ENCODE measurements at regions not wholly inside any gene's neighbourhood (a gene's known extent, or its start where the extent isn't known, plus 50 kb on each side); places are given as distances from the start of the nearest gene placed in this dataset.

DNA sequence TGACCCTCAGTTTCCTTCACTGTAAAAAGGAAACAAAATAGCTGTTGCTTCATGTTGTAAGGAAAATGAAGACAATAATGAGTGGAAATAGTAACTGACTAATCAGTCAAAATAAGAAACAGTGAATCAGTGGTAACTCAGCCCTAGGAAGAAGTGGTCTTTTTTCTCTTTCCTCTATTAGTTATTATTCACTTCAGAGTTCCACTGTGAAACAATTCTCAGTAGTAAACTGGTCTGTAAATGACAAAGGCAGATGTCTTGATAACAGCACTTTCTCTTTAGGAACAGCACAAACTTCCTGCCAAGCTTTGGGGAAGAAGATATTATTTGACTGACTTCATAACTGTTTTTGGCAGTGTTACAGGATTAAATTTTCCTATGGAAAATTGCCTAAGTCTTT, 600.5 kb upstream of the KLHL1 start:
- no peak for DNase-seq (ENCODE audit: extremely low read depth, low read depth)

DNA sequence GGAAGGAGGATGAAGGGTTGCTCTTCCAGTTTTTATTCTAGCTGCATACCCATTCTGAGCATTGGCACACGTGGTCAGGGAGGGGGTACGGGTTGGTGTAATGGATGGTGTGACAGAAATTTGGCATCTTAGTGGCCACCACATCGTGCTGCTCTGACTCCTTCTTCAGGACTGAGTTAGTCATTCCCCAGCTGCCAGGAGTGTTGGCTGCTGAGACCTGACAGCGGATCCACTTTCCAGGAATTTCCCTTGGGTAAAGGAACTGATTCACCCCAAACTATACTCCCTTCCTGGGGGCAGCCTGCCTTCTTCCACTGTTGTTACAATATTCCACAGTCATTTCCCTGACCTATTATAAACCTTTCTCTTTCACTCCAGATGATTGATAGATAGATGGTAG, 595.5 kb upstream of the KLHL1 start:
- DNase-seq (ENCODE audit: extremely low read depth, low read depth) = no peak

DNA sequence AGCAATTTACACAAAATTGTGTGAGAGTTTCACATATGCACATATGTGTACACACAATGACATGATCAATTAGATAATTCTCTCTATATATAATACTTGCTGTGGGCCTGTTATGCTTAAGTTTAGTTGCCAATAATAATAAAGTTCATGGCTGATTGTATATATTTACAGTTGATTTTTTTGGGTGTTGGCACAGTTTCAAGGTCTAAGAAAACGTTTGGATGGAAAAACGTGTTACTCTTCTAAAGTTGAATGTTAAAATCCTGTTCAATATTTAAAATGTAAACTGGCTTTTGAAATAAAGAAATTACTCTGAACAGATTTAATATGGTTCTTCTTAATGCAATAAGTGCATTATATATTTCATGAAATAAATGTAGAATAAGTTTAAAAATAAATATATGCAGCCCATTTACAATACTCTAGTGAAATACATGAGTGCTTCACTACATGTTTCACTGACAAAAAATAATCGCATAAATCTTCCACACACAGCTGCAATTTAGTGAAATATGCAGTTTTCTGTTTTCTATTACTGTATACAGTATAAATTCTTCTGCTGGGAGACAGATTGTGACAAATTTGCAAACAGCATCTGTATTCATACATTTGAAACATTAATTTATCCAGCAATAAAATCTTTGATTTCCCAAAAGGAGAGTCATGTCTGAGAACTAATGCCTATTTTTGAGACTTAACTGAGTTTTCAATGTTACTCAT, 586.9 kb upstream of the KLHL1 start:
- no peak for DNase-seq (ENCODE audit: extremely low read depth, low read depth)

DNA sequence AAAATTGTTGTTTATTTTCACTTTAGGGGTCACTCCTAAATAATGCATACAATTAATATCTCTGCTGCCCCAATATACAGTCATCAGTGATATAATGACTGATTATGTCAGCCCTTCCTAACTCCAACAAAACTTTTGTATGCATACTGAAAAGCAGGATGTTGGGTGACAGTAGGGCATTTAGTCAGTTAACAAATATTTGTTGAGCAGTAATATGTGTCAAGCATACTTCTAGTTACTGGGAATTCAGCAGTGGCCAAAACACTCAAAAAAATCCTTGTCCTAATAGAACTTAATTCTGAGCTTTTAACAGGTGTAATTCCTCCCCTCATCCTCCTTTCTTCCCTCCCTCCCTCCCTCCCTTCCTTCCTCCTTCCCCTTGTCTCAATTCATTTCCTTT, 560.7 kb upstream of the KLHL1 start:
- peak; percentile 14 for DNase-seq (ENCODE audit: extremely low read depth, low read depth)

DNA sequence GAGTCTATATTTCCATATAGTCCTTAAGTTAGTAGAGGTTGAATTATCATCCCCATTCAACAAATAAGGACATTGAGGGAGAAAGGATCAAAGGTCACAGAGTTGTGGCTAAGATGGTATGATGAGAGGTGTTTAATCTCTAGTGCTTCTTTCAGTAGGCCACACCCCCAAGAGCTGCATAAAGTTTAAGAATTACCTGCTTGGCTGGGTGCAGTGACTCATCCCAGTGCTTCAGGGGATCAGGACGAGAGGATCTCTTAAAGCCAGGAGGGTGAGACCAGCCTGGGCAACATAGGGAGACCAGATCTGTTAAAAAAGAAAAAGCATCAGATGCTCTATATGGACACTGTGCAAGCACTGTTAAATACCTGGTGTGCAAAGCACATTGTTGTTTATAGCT, 560.0 kb upstream of the KLHL1 start:
- no peak for DNase-seq (ENCODE audit: extremely low read depth, low read depth)

DNA sequence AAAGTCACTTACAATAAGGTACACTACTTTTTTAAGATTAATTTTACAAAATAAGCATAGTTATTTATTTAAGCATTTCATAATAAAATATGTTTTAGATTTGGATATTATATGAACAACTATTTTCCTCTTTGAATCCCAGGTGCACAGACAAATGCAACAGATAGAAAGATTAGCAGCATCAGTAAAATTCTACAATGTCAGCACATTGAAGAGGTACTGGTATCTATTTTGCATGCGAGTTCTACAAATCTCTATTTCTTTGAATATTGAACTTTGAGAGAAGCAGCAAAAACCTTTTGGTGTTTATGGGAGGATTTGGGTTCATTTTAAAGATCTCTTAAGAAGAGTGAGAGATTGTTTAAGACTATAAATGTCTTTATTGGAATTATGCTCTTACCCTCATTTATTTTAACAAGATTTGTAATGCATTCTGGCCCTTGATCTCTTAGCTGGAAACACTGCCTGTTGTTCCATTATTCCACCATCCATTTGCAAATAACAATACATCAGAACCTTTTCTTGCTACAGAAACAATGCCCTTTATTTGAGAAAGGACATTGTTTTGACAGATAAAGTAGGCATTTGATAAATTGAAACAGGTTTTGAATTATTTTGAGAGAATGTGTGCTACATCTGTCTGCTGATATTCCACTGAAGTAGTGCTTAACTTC, 558.8 kb upstream of the KLHL1 start:
- no peak for DNase-seq (ENCODE audit: extremely low read depth, low read depth)

DNA sequence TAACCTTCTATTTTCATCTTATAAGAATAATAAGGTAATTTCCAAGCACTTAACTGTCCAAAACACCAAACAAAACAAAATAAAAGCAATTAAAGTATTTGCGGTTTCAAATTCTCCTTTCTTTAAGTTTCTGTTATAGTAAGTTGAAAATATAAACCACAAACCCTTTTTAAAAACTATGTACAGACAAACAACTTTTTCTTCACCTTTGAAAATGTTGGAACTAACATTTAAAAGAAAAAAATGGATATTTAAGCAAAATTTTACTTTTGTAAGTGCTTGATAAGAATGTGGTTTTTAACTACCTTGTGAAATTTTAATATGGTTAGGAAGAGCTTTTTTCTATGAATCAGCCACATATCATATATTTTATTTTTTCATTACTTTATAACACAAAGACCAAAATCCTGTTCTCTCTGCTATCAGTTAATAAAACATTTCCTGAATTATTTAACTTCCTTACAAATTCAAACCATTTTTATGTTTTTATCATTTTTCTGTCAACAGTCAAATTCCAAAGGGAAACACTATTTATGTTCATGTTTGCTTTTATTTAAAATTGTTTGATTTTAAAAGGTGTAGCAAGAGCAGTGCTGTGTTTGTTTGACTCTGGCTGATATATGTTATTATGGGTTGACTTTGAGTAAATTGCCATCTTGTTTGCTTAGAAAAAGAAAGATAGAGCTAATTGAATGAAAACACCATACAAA, 554.1 kb upstream of the KLHL1 start:
- DNase-seq (ENCODE audit: extremely low read depth, low read depth) = no peak

DNA sequence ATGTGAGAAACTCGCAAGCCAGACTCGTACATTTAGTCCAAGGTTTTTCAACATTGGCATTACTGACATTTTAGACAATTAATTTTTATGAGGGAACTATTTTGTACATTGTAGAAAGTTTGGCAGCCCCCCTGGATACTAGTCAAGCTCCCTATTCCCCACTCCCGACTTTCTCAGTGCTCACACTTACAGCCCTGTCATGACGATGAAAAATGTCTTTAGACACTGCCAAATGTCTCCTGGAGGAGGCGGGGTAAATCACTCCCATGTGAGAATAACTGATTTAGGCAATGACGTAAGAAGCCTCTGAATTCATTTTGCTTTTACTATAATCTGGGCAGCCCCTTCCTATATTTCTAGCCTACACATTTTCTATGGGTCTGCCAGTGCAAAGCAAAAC, 535.8 kb upstream of the KLHL1 start:
- no peak for DNase-seq (ENCODE audit: extremely low read depth, low read depth)

DNA sequence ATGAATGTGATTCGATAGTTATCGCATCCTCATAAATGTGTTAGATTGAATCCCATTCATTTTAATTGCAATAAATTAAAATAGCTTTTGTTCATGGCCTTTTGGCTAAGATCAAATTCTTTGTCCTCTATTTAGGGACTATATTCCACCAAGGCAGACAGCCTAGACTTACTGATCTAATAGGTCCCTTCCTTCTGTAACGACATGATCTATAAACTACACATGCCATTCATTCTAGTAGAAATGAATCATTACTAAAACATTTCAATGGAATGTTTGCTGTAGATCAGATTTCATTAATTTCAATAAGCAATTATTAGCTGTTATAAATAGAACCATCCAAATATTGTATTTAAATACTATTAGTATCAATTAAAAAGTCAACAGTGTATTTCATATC, 526.6 kb upstream of the KLHL1 start:
- no peak for DNase-seq (ENCODE audit: extremely low read depth, low read depth)

DNA sequence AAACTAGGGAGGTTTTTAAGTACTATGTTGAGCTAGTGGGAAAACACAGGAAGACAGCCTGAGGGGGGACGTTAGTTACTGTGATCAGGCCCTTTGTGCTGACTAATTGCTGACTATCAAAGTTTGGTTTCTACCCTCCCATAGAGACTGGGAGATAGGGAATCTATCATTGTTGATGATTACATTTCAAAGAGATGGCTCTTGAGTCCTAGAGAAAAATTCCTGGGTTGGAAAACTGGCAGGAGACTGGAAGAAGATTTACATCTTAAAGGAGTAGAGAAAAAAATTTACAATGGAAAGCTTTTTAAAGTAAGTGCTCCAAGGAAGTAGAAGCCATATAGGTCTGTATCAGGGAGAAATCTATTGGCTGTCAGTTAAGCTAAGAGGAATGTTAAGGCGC, 522.0 kb upstream of the KLHL1 start:
- DNase-seq (ENCODE audit: extremely low read depth, low read depth) = no peak

DNA sequence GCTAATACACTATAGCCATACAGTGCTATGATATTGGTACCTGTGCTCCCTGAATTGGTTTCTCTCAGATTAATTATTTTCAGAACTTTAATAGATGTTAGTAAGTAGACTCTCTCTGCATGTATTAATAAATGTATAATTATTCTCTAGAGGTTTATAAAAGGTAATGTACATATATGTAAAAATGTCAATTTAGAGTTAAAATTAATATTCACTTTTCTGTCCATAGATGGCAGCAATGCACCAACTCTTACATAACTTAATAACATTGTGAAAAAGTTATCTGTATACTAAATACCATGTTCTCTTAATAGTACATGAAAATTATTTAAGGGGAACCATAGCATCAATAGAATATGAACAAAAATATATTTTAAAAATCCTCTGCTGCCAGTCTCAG, 515.0 kb upstream of the KLHL1 start:
- no peak for DNase-seq (ENCODE audit: extremely low read depth, low read depth)

DNA sequence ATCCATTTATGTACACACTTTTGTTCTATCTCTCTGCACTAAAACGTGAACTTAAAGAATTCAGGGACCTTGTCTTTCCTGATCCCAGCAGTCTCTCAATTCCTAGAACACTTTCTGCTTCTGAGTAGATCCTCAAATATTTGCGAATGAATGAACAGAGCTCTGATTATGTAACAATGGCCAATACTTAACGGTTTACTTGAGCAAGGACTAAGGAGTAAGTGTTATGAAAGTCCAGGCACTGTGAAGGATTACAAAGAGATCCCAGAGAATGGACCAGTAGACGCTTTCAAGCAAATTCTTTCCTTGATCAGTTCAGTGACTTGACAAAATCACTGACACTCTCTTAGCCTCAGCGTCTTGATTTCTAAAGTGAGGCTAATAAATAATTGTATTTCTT, 514.5 kb upstream of the KLHL1 start:
- DNase-seq (ENCODE audit: extremely low read depth, low read depth) = no peak

DNA sequence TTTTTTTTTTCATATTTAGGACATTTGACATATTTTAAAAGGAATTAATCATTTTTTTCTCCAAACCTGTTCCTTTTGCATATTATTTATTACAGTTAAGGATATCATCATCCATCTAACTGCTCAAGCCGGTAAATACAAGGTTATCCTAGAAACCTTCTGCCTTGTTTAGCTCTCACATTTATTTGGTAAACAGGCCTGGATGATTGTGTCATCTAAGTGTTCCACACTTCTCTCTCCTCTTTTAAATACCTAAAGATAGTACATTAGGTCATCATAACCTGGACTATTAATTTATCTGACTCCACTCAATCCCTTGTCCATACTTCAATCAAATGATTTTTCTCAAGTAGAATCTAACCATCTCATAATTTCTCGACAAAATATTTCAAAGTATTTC, 511.7 kb upstream of the KLHL1 start:
- DNase-seq (ENCODE audit: extremely low read depth, low read depth) = no peak

DNA sequence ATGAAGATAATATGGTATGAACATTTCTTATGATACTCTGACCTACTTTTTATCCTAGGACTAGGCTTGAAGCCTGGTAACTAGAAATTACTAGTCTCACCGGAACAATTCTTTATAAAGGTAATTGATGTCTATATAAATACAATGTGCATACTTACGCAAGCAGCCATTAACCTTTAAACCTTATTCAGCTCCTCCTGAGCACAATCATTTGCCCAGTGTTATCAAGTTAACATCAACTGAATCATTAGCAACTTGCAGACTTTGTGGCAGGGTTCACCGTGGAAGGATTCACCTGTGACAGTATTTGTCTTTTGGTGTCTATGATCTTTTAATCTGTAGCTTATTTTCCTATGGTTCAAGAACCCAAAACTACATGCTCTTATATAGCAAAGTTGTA, 508.6 kb upstream of the KLHL1 start:
- DNase-seq (ENCODE audit: extremely low read depth, low read depth) = no peak

DNA sequence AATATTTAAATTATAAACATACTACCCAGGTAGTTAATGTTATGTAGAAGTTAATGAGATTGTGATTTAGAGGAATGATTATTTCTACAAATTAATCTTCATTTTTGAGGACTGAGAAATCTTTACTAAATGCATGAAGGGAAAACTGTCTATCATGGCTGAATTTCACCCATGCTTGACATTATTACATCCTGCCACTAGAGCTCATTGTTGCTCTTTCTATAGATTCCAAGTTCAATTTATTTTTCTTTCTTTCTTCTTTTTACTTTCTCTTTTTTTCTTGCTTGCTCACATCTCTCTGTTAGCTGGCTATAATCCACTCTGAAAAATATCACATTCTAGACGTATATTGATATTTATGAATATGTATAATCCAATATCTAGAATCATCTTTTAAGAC, 505.0 kb upstream of the KLHL1 start:
- no peak for DNase-seq (ENCODE audit: extremely low read depth, low read depth)

DNA sequence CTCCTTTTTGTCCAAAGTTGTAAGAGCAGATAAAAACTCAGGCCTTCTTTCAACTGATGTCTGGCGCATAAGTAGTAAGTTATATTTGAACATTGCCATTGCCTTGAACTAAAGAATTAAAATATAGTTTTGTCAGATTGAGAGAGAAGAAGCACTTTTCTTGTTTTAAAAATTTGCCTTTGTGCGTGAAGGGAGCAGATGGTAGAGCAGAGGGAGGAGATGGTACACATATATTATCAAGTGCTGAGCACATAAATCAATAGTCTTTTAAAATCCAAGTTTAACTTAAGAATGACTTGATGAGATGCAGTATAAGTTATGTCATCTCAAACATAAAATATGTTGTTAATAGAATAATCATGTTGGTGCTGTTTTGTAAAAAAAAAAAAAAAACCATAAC, 504.6 kb upstream of the KLHL1 start:
- no peak for DNase-seq (ENCODE audit: extremely low read depth, low read depth)

DNA sequence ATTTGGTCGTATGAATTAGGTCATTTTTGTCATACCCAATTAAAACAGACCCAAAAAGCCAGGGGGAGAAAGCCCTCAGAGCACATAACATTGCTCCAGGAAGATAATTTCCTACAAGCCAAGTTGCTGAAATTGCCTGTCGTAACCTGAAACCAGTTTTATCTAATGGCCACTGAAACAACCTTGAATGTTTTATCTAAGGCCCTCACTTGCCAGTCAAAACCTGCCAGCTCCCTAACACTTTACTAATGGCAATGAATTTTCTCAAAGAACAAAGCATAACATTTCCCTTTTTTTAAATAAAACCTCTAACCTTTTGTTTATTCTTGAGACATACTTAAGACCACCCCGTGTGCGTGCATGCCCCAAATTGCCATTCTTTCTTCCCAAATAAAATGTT, 496.2 kb upstream of the KLHL1 start:
- DNase-seq (ENCODE audit: extremely low read depth, low read depth) = no peak

DNA sequence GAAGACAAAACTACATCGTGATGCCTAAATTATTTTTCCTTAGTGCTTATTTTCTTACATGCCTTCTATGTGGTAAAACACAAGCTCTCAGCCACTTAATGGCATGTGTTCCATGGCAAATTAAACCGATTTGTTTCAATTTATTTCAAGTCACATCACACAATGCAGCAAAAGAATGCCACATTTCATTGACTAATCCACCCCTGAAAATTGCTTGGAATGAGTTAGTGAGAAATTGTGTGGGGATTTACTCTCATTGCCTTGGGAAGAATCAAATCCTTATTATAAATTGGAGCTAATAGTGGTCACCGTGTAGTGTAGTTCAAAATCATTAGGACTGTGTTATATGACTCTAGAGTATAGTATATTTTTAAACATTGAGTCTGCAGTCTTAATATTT, 485.5 kb upstream of the KLHL1 start:
- DNase-seq (ENCODE audit: extremely low read depth, low read depth) = no peak

DNA sequence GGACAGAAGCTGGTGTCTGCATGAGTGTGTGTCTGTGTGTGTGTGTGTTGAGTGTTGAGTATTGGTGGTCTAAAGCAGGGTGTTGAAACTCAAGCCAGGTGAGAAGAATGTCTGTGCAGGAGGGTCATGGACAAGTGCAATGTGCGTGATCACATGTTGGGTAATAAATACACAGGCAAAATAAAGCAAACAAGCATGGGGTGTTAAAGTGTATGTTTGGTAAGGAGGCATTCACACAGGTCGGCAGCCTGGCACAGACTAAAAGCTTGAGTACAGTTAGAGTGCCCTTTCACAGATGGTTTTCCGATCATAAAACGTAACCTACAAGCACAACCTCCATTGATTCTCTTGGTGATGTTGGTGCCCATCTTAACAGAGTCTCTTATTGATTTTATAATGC, 476.9 kb upstream of the KLHL1 start:
- no peak for DNase-seq (ENCODE audit: extremely low read depth, low read depth)

DNA sequence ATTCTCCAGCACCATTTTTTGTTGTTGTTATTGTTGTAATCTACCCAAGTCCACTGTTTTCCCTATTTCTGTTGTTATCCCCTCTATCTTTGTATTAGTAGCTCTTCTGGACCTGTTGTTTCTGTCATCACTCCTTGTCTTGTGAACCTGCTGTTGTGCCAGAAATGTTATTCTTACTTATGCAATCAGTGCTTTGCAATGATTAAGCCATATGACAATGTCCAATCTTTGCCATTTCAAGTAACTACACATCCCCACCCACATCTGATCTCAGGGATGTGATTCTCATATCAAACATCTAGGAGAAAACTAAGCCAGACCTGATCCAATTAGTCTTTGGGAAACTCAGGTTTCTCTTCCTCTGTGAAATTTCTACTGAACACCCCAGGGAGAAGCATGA, 472.6 kb upstream of the KLHL1 start:
- DNase-seq (ENCODE audit: extremely low read depth, low read depth) = no peak

DNA sequence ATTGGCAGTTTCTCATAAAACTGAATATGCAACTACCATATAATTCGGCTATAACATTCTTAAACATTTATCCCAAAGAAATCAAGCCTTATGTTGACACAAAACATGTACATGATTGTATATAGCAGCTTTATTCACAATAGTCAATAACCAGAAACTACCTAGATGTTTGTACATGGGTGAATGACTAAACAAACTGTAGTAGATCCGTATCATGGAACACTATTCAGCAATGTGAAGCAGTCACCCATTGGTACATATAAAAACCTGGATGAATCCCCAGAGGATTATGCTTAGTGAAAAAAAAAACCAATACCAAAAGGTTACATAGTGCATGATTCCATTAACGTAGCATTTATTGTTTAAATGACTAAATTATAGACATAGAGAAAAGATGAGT, 471.7 kb upstream of the KLHL1 start:
- DNase-seq (ENCODE audit: extremely low read depth, low read depth) = no peak

DNA sequence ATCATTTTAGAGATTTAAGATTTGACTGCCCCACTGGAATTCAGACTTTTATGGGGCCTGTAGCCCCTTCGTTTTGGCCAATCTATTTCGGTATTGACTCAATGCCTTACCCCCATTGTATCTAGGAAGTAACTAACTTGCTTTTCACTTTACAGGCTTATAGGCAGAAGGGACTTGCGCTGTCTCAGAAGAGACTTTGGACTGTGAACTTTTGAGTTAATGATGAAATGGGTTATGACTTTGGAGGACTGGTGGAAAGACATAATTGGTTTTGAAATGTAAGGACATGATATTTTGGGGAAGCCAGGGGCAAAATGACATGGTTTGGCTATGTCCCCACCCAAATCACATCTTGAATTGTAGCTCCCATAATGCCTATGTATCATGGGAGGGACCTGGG, 463.0 kb upstream of the KLHL1 start:
- DNase-seq (ENCODE audit: extremely low read depth, low read depth) = no peak

Data from NCI-H460 (cell line).